NCI-H82 treated with DMSO at 0.1 percent for 48 hours (cell line): ENCODE measurements at regions not wholly inside any gene's neighbourhood (a gene's known extent, or its start where the extent isn't known, plus 50 kb on each side); places are given as distances from the start of the nearest gene placed in this dataset.
"Not testable (repeated sequence)": the region's sequence is repeated elsewhere in the genome, so short reads cannot be mapped to it uniquely, and the experiment has no call there.

Source experiments
- DNase-seq: peaks from one replicate; lab custom pipeline; 2025; ENCODE audit not compliant: unreplicated experiment; lab: John Stamatoyannopoulos, UW

DNA sequence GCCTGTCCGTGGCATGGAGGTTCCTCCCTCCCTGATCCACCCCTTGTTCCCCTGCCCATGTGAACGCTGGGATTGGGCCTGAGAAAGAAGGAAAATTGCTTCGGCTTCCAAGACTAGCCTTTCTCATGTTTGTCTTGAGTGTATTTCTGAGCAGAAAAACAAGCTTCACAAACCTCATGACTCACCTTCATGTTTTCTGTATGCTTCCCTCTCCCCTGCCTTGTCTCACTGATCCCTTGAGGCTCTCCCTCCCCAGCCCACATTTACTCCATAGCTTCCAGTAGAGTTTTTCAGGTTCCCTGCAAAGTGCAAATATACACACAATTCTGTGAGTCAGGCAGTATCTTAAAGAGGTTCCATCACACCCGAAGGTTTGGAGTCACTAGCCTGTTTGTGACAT is 572.4 kb downstream of the UQCRFS1 start:
- no peak for DNase-seq

DNA sequence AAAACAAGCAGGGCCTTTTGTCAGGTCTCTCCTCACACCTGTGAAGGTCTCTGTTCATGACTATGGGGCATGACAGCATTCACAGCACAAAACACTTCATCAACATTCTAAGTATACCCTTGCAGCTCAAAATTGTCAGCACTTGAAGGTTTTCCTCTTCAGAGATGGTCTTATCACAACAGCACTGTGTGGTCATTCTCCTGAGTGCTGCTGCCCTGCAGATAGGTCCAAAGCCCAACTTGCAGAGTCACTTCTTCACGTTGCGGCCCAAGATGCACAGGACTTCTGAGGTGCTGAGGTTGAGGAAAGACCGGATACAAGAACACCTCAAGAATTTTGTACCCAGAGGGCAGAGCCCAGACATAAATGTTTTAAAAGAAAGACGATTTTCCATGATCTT is 574.5 kb downstream of the UQCRFS1 start:
- no peak for DNase-seq

DNA sequence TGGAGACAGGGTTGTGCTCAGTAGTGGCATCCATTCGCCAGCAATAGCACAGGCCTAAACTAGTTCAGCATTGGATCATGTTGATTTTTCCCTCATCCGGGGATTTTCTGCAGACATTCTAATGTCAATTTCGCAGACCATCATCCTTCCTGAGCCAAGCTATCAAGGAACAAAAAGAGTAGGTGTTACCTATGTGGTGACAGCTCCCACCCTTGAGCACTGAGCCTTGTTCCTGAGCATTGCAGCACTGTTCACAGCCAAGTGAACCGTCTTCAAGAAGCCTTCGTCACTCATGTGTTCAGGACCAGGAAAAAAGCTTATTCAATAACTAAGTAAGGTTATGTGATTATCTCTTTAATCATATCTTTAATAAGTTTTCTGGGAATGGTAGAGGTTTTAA is 576.2 kb downstream of the UQCRFS1 start:
- DNase-seq = no peak

DNA sequence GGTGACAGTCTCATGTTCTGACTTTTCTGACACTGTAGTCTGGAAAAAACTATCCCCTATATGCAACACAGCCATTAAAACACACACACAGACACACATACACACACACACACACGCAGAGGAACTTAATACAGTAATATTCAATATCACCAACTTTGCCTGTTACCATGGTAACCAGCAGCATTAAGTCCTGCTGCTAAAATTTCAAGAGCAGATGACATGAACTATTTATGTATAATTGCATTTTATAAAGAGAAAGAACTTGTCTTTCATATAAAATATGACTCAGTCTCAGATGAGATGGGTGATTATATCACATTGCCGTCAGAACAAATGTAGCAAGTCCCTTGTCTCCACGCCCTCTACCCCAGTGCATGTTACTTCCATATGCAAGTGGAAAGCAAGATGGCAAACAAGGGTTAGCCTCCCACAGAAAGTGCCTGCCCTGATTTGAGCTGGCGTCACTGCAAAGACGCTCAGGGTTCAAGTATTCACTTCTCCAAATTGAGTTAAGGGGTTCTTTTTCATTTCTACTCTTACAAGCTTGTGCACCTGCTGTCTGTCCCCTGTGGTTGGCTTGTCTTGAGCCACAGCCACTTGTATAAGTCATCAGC is 576.8 kb downstream of the UQCRFS1 start:
- no peak for DNase-seq

GRCh38 chr19:28634837-28635236 is 578.1 kb downstream of the UQCRFS1 start:
- DNase-seq = no peak

- DNase-seq = no peak
Measured at GRCh38 chr19:28634019-28634328, 579.0 kb downstream of the UQCRFS1 start.

GRCh38 chr19:28633319-28634018 is 579.5 kb downstream of the UQCRFS1 start:
- DNase-seq = peak; percentile 6

DNA sequence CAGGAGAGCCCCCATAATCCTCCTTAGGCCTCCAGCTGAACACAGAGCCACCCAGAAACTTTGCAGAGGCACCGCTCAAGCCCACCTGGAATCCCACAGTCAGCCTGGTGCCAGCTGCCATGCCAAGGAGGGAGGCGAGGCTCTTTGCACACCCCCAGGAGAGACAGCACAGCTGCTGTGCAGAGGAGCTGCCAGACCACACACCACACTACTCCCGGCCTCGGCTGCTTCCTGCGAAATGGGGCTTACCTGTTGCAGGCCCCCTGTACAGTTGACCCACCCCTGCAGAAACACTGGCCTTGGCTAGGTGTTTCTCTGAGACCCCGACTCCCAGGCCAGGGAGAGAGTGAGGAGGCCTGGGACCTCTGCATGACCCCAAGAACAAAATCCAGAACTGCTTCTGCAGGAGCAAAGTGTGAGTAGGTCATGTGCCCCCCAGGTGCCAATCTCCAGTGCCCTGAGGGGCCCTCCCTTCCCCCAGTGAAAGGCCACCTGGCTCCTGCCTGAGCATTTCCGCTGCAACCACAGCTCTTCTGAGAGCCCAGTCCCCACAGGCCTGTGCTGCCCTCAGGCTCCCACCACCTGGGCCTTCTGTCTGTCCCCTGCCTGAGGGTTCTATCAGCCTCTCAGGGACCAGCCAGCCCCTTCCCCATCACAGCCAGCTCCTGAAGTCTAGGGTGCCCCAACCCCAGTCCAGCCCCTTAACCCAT is 580.4 kb downstream of the UQCRFS1 start:
- no peak for DNase-seq

GRCh38 chr19:28631961-28632360 is 581.0 kb downstream of the UQCRFS1 start:
- no peak for DNase-seq

- DNase-seq = no peak
Measured at GRCh38 chr19:28627669-28628068, 585.3 kb downstream of the UQCRFS1 start.

DNA sequence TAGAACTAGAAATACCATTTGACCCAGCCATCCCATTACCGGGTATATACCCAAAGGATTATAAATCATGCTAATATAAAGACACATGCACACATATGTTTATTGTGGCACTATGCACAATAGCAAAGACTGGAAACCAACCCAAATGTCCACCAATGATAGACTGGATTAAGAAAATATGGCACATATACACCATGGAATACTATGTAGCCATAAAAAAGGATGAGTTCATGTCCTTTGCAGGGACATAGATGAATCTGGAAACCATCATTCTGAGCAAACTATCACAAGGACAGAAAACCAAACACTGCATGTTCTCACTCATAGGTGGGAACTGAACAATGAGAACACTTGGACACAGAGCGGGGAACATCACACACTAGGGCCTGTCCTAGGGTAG is 586.5 kb downstream of the UQCRFS1 start:
- not testable (repeated sequence) for DNase-seq

GRCh38 chr19:28619816-28620429 is 593.0 kb downstream of the UQCRFS1 start:
- no peak for DNase-seq

- DNase-seq = no peak
Measured at GRCh38 chr19:28618504-28618903, 594.4 kb downstream of the UQCRFS1 start.

GRCh38 chr19:28615966-28616365 is 597.0 kb downstream of the UQCRFS1 start:
- no peak for DNase-seq

DNA sequence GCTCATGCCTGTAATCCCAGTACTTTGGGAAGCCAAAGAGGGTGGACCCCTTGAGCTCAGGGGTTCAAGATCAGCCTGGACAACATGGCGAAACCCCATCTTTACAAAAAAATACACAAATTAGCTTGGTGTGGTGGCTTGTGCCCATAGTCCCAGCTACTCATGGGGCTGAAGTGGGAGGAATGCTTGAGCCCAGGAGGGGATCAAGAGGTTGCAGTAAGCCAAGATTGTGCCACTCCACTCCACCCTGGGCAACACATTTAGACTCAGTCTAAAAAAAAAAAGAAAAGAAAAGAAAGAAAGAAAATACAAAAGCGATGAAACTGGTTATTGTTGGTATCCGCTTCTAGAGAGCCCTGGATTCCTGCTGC is 597.4 kb downstream of the UQCRFS1 start:
- DNase-seq = no peak

- DNase-seq = no peak
Measured at GRCh38 chr19:28614634-28615545, 598.1 kb downstream of the UQCRFS1 start.

GRCh38 chr19:28612275-28612769 is 600.6 kb downstream of the UQCRFS1 start:
- DNase-seq = no peak

- not testable (repeated sequence) for DNase-seq
Measured at GRCh38 chr19:28611227-28611914, 601.6 kb downstream of the UQCRFS1 start.

GRCh38 chr19:28610731-28611130 is 602.2 kb downstream of the UQCRFS1 start:
- DNase-seq = no peak

DNA sequence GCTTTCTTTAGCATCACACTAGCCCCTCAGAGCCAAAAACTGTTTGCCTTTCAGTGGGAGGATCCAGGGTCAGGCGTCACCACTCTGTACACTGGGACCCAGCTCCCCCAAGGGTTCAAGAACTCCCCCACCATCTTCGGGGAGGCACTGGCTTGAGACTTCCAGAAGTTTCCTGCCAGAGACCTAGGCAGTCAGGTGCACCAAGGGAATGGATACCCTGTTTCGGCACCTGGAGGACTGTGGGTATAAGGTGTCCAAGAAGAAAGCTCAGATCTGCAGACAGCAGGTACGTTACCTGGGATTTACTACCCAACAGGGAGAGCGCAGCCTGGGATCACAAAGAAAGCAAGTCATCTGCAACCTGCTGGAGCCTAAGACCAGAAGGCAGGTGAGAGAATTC is 603.0 kb downstream of the UQCRFS1 start:
- no peak for DNase-seq
